ENCODE measurements at regions not wholly inside any gene's neighbourhood (a gene's known extent, or its start where the extent isn't known, plus 50 kb on each side); places are given as distances from the start of the nearest gene placed in this dataset.

- Histone ChIP-seq H3K4me3 (replicated peaks in 1 of 3; ENCODE audit: low read depth in 2 of 3, low read length in 3 of 3) (no peak overlapping the region), H3K79me2 (ENCODE audit: insufficient read depth, low read length) (no peaks in the 10 kb centered on the region), H2AFZ (ENCODE audit: insufficient read depth, low read depth, low read length, poor library complexity, severe bottlenecking) (no peak overlapping the region), H3K36me3 (replicated peaks in 1 of 2; ENCODE audit: control insufficient read depth in 1 of 2, insufficient read depth in 2 of 2, low read length in 2 of 2) (no peaks in the 10 kb centered on the region), H3K9me3 (replicated peaks in 1 of 2; ENCODE audit: control insufficient read depth in 1 of 2, insufficient read depth in 1 of 2, low read length in 2 of 2) (no peaks in the 10 kb centered on the region), H3K27ac (ENCODE audit: low read depth in 1 of 2, low read length in 2 of 2) (no peak overlapping the region), H3K9ac (ENCODE audit: insufficient read depth, low read length, poor library complexity, severe bottlenecking) (no peak overlapping the region), H3K27me3 (ENCODE audit: control insufficient read depth in 2 of 2, insufficient read depth in 2 of 2, low read length in 2 of 2) (no peaks in the 10 kb centered on the region), H4K20me1 (ENCODE audit: insufficient read depth, low read length) (no peaks in the 10 kb centered on the region), H3K4me1 (ENCODE audit: control insufficient read depth in 1 of 2, insufficient read depth in 2 of 2, low read length in 2 of 2) (no peaks in the 10 kb centered on the region), H3K4me2 (replicated peaks; ENCODE audit: extremely low read depth, low read length, poor library complexity, severe bottlenecking) (no peak overlapping the region)
- Mint-ChIP-seq H3K4me3 (no peak overlapping the region), H3K36me3 (no peaks in the 10 kb centered on the region), H3K9me3 (peaks cover 0 to 6% (median 1%) of the 10 kb centered on the region in 7 donors), H3K4me1 (no peaks in the 10 kb centered on the region), H3K27me3 (ENCODE audit: low read depth in 3 of 3) (no peaks in the 10 kb centered on the region), H3K27ac (no peak overlapping the region)
- intact Hi-C loops (cut with micrococcal nuclease): no loop called here
- no peak for TF ChIP-seq CTCF (IDR thresholded peaks at IDR 0.05)
- DNase-seq: no peak
Measured at GRCh38 chr13:34290661-34291060, 472.7 kb downstream of the RFC3 start.

- Histone ChIP-seq H3K4me1 (ENCODE audit: control insufficient read depth in 1 of 2, insufficient read depth in 2 of 2, low read length in 2 of 2) (no peaks in the 10 kb centered on the region), H3K9me3 (replicated peaks in 1 of 2; ENCODE audit: control insufficient read depth in 1 of 2, insufficient read depth in 1 of 2, low read length in 2 of 2) (no peaks in the 10 kb centered on the region), H3K79me2 (ENCODE audit: insufficient read depth, low read length) (no peaks in the 10 kb centered on the region), H3K4me2 (replicated peaks; ENCODE audit: extremely low read depth, low read length, poor library complexity, severe bottlenecking) (no peak overlapping the region), H3K27me3 (ENCODE audit: control insufficient read depth in 2 of 2, insufficient read depth in 2 of 2, low read length in 2 of 2) (no peaks in the 10 kb centered on the region), H2AFZ (ENCODE audit: insufficient read depth, low read depth, low read length, poor library complexity, severe bottlenecking) (no peak overlapping the region), H3K36me3 (replicated peaks in 1 of 2; ENCODE audit: control insufficient read depth in 1 of 2, insufficient read depth in 2 of 2, low read length in 2 of 2) (no peaks in the 10 kb centered on the region), H3K4me3 (replicated peaks in 1 of 3; ENCODE audit: low read depth in 2 of 3, low read length in 3 of 3) (no peak overlapping the region), H4K20me1 (ENCODE audit: insufficient read depth, low read length) (no peaks in the 10 kb centered on the region), H3K27ac (ENCODE audit: low read depth in 1 of 2, low read length in 2 of 2) (no peak overlapping the region), H3K9ac (ENCODE audit: insufficient read depth, low read length, poor library complexity, severe bottlenecking) (no peak overlapping the region)
- no peak for DNase-seq
- intact Hi-C loops (cut with micrococcal nuclease): no loop called here
- Mint-ChIP-seq H3K27me3 (ENCODE audit: low read depth in 3 of 3) (peaks cover 0 to 2% (median 0%) of the 10 kb centered on the region in 3 donors), H3K27ac (no peak overlapping the region), H3K36me3 (no peaks in the 10 kb centered on the region), H3K9me3 (peaks cover 0 to 3% (median 3%) of the 10 kb centered on the region in 7 donors), H3K4me3 (no peak overlapping the region), H3K4me1 (no peaks in the 10 kb centered on the region)
- TF ChIP-seq CTCF (IDR thresholded peaks at IDR 0.05): no peak
- WGBS (ENCODE audit: insufficient coverage): 100% methylated on average over 1 of the region's 5 CpGs
Measured at GRCh38 chr13:34294483-34295129, 476.7 kb downstream of the RFC3 start.
